Transverse colon (tissue), 4 donors: ENCODE measurements at regions not wholly inside any gene's neighbourhood (a gene's known extent, or its start where the extent isn't known, plus 50 kb on each side); places are given as distances from the start of the nearest gene placed in this dataset.

Experiments used
- CTCF ChIP-seq, 5 experiments: fragments of 200-600 bp in 3 of 5; fragments of 450-650 bp in 2 of 5; sonication (generic) in 3 of 5; IDR thresholded peaks; 1 replicate in 2 of 5; 2 replicates in 3 of 5; pipeline ENCODE4 v1.5.1; 2016 to 2017; ENCODE audit warnings: antibody characterized with exemption in 5 of 5, inconsistent platforms in 3 of 5, mild to moderate bottlenecking in 2 of 5, moderate library complexity in 1 of 5
- POLR2A ChIP-seq: fragments of 450-650 bp; IDR thresholded peaks from one replicate; pipeline ENCODE4 v1.6.1; 2016; ENCODE audit warnings: antibody characterized with exemption, mild to moderate bottlenecking, moderate library complexity
- POLR2AphosphoS5 ChIP-seq, 3 donors: sonication (generic); formaldehyde crosslinking; IDR thresholded peaks; one replicate each; pipeline ENCODE4 v1.6.1; 2016; ENCODE audit warnings: antibody characterized with exemption in 3 of 3

GRCh38 chr10:76686201-76686600, 951.4 kb downstream of the KCNMA1 start:
- TF ChIP-seq CTCF (IDR thresholded peaks at IDR 0.05) (no peak), POLR2A (no peak), POLR2AphosphoS5 (IDR thresholded peaks at IDR 0.05) (no peak)
